Neural cell (in vitro differentiated cells): ENCODE measurements at regions not wholly inside any gene's neighbourhood (a gene's known extent, or its start where the extent isn't known, plus 50 kb on each side); places are given as distances from the start of the nearest gene placed in this dataset.

ENCODE experiments used
- H2AFZ ChIP-seq: fragments of 200-600, 300-800 bp; sonication (generic), shearing (Covaris generic); 2 replicates; pipeline ENCODE4 v1.6.0; 2014; ENCODE audit warnings: low read depth, mild to moderate bottlenecking, antibody characterized with exemption, low read length, moderate library complexity
- H3F3A ChIP-seq: fragments of 200-600 bp; shearing (Covaris generic); 2 replicates; pipeline ENCODE4 v1.6.1; 2016; ENCODE audit warnings: mild to moderate bottlenecking, moderate library complexity, mixed read lengths, antibody characterized with exemption, low read length; ENCODE audit not compliant: insufficient read depth, poor library complexity, severe bottlenecking
- H3K27ac ChIP-seq: fragments of 200-600, 300-800 bp; sonication (generic), shearing (Covaris generic); 2 replicates; pipeline ENCODE4 v1.5.1; 2014; ENCODE audit warnings: mild to moderate bottlenecking, low read length, moderate library complexity
- H3K27me3 ChIP-seq: fragments of 300-800, 200-600 bp; sonication (generic), shearing (Covaris generic); 2 replicates; pipeline ENCODE4 v1.6.0; 2014; ENCODE audit warnings: mild to moderate bottlenecking, low read depth, low read length, moderate library complexity; ENCODE audit not compliant: insufficient read depth
- H3K36me3 ChIP-seq: fragments of 300-800, 200-600 bp; sonication (generic), shearing (Covaris generic); 2 replicates; pipeline ENCODE4 v1.5.1; 2014; ENCODE audit warnings: mild to moderate bottlenecking, antibody characterized with exemption, low read length, moderate library complexity; ENCODE audit not compliant: insufficient read depth
- H3K4me2 ChIP-seq: fragments of 300-800, 200-600 bp; sonication (generic), shearing (Covaris generic); 2 replicates; pipeline ENCODE4 v1.6.0; 2014; ENCODE audit warnings: mild to moderate bottlenecking, low read length
- H3K4me3 ChIP-seq: fragments of 300-800, 200-600 bp; sonication (generic), shearing (Covaris generic); 2 replicates; pipeline ENCODE4 v1.5.1; 2014; ENCODE audit warnings: mild to moderate bottlenecking, low read length, moderate library complexity
- H3K79me2 ChIP-seq: fragments of 200-600 bp; shearing (Covaris generic); replicated peaks from 2 replicates; pipeline ENCODE4 v1.6.0; 2014; ENCODE audit warnings: mild to moderate bottlenecking, low read length, moderate library complexity; ENCODE audit not compliant: insufficient read depth
- H3K9ac ChIP-seq: fragments of 300-800, 200-600 bp; sonication (generic), shearing (Covaris generic); 2 replicates; pipeline ENCODE4 v1.6.1; 2016; ENCODE audit warnings: mild to moderate bottlenecking, low read length, mixed read lengths
- H3K9me2 ChIP-seq: fragments of 200-600 bp; shearing (Covaris generic); 2 replicates; pipeline ENCODE4 v1.6.1; 2016; ENCODE audit warnings: mild to moderate bottlenecking, low read length, mixed read lengths; ENCODE audit not compliant: insufficient read depth
- H3K9me3 ChIP-seq: fragments of 200-600, 300-800 bp; sonication (generic), shearing (Covaris generic); 2 replicates; pipeline ENCODE4 v1.6.1; 2016; ENCODE audit warnings: mild to moderate bottlenecking, mixed run types, low read length, moderate library complexity, mixed read lengths
- H4K20me1 ChIP-seq: fragments of 200-600 bp; shearing (Covaris generic); 2 replicates; pipeline ENCODE4 v1.6.1; 2016; ENCODE audit warnings: mild to moderate bottlenecking, mixed run types; ENCODE audit not compliant: insufficient read depth
- CTCF ChIP-seq: fragments of 450-650 bp; IDR thresholded peaks from 2 replicates; pipeline ENCODE4 v1.5.1; 2014; ENCODE audit warnings: antibody characterized with exemption, mild to moderate bottlenecking, moderate library complexity; ENCODE audit not compliant: poor library complexity, severe bottlenecking
- EP300 ChIP-seq: fragments of 450-650 bp; conservative IDR thresholded peaks from 2 replicates; pipeline ENCODE4 v1.6.1; 2014; ENCODE audit warnings: antibody characterized with exemption, mild to moderate bottlenecking, moderate library complexity; ENCODE audit not compliant: poor library complexity, severe bottlenecking
- EZH2 ChIP-seq: fragments of 200-600, 300-800 bp; shearing (Covaris generic), sonication (generic); IDR thresholded peaks from 2 replicates; pipeline ENCODE4 v1.6.1; 2014; ENCODE audit warnings: antibody characterized with exemption, low read length, borderline replicate concordance, mild to moderate bottlenecking; ENCODE audit not compliant: insufficient read depth, poor library complexity, severe bottlenecking
- MXI1 ChIP-seq: fragments of 450-650 bp; conservative IDR thresholded peaks from 2 replicates; pipeline ENCODE4 v1.6.1; 2014; ENCODE audit warnings: antibody characterized with exemption, mild to moderate bottlenecking; ENCODE audit not compliant: poor library complexity, severe bottlenecking
- POLR2AphosphoS5 ChIP-seq: IDR thresholded peaks from 2 replicates; pipeline ENCODE4 v1.6.1; 2012
- RAD21 ChIP-seq: fragments of 450-650 bp; conservative IDR thresholded peaks from 2 replicates; pipeline ENCODE4 v1.6.1; 2014; ENCODE audit warnings: antibody characterized with exemption, mild to moderate bottlenecking, moderate library complexity
- REST ChIP-seq: IDR thresholded peaks from 2 replicates; pipeline ENCODE4 v1.6.1; 2012; ENCODE audit warnings: borderline replicate concordance
- SMC3 ChIP-seq: fragments of 450-650 bp; conservative IDR thresholded peaks from 2 replicates; pipeline ENCODE4 v1.6.1; 2014; ENCODE audit warnings: antibody characterized with exemption, mild to moderate bottlenecking, moderate library complexity; ENCODE audit not compliant: poor library complexity
- TAF1 ChIP-seq: IDR thresholded peaks from 2 replicates; pipeline ENCODE4 v1.6.1; 2012; ENCODE audit warnings: low read depth

- H3K79me2 ChIP-seq = no peaks in the 10 kb centered on the region
- no peaks in the 10 kb centered on the region for H3K27me3 ChIP-seq
- H3K9me3 ChIP-seq = no peaks in the 10 kb centered on the region
- TF ChIP-seq CTCF (no peak), EP300 (no peak), REST (no peak), EZH2 (no peak), POLR2AphosphoS5 (no peak), SMC3 (no peak), RAD21 (no peak), TAF1 (no peak), MXI1 (no peak)
- H3K27ac ChIP-seq = no peak overlapping the region
- no peak overlapping the region for H3K4me2 ChIP-seq
- H4K20me1 ChIP-seq = no peaks in the 10 kb centered on the region
- no peaks in the 10 kb centered on the region for H3K36me3 ChIP-seq
- H3K9ac ChIP-seq = no peak overlapping the region
- H2AFZ ChIP-seq = no peak overlapping the region
- no peak overlapping the region for H3K4me3 ChIP-seq
- no peaks in the 10 kb centered on the region for H3F3A ChIP-seq
- no peaks in the 10 kb centered on the region for H3K9me2 ChIP-seq
Observed at GRCh38 chr2:145753966-145754365, 1234.0 kb upstream of the ZEB2 start.

GRCh38 chr2:145753041-145753608, 1233.2 kb upstream of the ZEB2 start:
- H3K4me2 ChIP-seq = no peak overlapping the region
- no peak overlapping the region for H3K9ac ChIP-seq
- H3K79me2 ChIP-seq = no peaks in the 10 kb centered on the region
- no peak overlapping the region for H3K27ac ChIP-seq
- H3K9me2 ChIP-seq = no peaks in the 10 kb centered on the region
- H3K9me3 ChIP-seq = no peaks in the 10 kb centered on the region
- no peaks in the 10 kb centered on the region for H3K36me3 ChIP-seq
- TF ChIP-seq CTCF = no peak
- TF ChIP-seq REST = no peak
- TF ChIP-seq EZH2 = no peak
- no peak for TF ChIP-seq TAF1
- no peak for TF ChIP-seq SMC3
- no peak for TF ChIP-seq RAD21
- no peak for TF ChIP-seq EP300
- no peak for TF ChIP-seq POLR2AphosphoS5
- no peak for TF ChIP-seq MXI1
- no peaks in the 10 kb centered on the region for H4K20me1 ChIP-seq
- H3K4me3 ChIP-seq = no peak overlapping the region
- H3K27me3 ChIP-seq = no peaks in the 10 kb centered on the region
- no peak overlapping the region for H2AFZ ChIP-seq
- H3F3A ChIP-seq = no peaks in the 10 kb centered on the region
